ENCODE measurements at regions not wholly inside any gene's neighbourhood (a gene's known extent, or its start where the extent isn't known, plus 50 kb on each side); places are given as distances from the start of the nearest gene placed in this dataset.
"Not testable (repeated sequence)": the region's sequence is repeated elsewhere in the genome, so short reads cannot be mapped to it uniquely, and the experiment has no call there.

GRCh38 chrX:42442745-42443144, 335.2 kb downstream of the PPP1R2C start:
- no peak for DNase-seq (ENCODE audit: low read depth in 2 of 2)

- DNase-seq (ENCODE audit: low read depth in 2 of 2) = no peak
These were observed 340.8 kb downstream of the PPP1R2C start for GRCh38 chrX:42437211-42437610.

GRCh38 chrX:42434458-42435166, 343.4 kb downstream of the PPP1R2C start:
- DNase-seq (ENCODE audit: low read depth in 2 of 2) = no peak

- DNase-seq (ENCODE audit: low read depth in 2 of 2) = no peak
These were observed 345.4 kb downstream of the PPP1R2C start for GRCh38 chrX:42432552-42432951.

- DNase-seq (ENCODE audit: low read depth in 2 of 2) = no peak
These were observed 355.0 kb downstream of the PPP1R2C start for GRCh38 chrX:42422961-42423360.

- DNase-seq (ENCODE audit: low read depth in 2 of 2) = no peak
These were observed 357.5 kb downstream of the PPP1R2C start for GRCh38 chrX:42420426-42420825.

GRCh38 chrX:42415636-42416035, 362.3 kb downstream of the PPP1R2C start:
- no peak for DNase-seq (ENCODE audit: low read depth in 2 of 2)

- no peak for DNase-seq (ENCODE audit: low read depth in 2 of 2)
These were observed 363.9 kb downstream of the PPP1R2C start for GRCh38 chrX:42414057-42414456.

GRCh38 chrX:42399632-42400024, 378.3 kb downstream of the PPP1R2C start:
- no peak for DNase-seq (ENCODE audit: low read depth in 2 of 2)

GRCh38 chrX:42398967-42399631, 378.9 kb downstream of the PPP1R2C start:
- no peak for DNase-seq (ENCODE audit: low read depth in 2 of 2)

- DNase-seq (ENCODE audit: low read depth in 2 of 2) = no peak
These were observed 381.8 kb downstream of the PPP1R2C start for GRCh38 chrX:42396136-42396535.

GRCh38 chrX:42392846-42393245, 385.1 kb downstream of the PPP1R2C start:
- DNase-seq (ENCODE audit: low read depth in 2 of 2) = no peak

- DNase-seq (ENCODE audit: low read depth in 2 of 2) = no peak
These were observed 391.3 kb downstream of the PPP1R2C start for GRCh38 chrX:42386681-42387080.

- DNase-seq (ENCODE audit: low read depth in 2 of 2) = no peak
These were observed 392.2 kb downstream of the PPP1R2C start for GRCh38 chrX:42385730-42386129.

- no peak for DNase-seq (ENCODE audit: low read depth in 2 of 2)
These were observed 393.0 kb downstream of the PPP1R2C start for GRCh38 chrX:42384956-42385355.

- no peak for DNase-seq (ENCODE audit: low read depth in 2 of 2)
These were observed 399.1 kb downstream of the PPP1R2C start for GRCh38 chrX:42378857-42379256.

GRCh38 chrX:42375086-42375485, 402.9 kb downstream of the PPP1R2C start:
- DNase-seq (ENCODE audit: low read depth in 2 of 2) = no peak

GRCh38 chrX:42366181-42366580, 411.8 kb downstream of the PPP1R2C start:
- DNase-seq (ENCODE audit: low read depth in 2 of 2) = no peak

- no peak for DNase-seq (ENCODE audit: low read depth in 2 of 2)
These were observed 415.7 kb downstream of the PPP1R2C start for GRCh38 chrX:42362219-42362618.

GRCh38 chrX:42342981-42343380, 419.6 kb upstream of the CASK start:
- DNase-seq (ENCODE audit: low read depth in 2 of 2) = not testable (repeated sequence)

Measured in fibroblast of skin of left quadriceps (primary cell).